HepG2 (cell line): ENCODE measurements at regions not wholly inside any gene's neighbourhood (a gene's known extent, or its start where the extent isn't known, plus 50 kb on each side); places are given as distances from the start of the nearest gene placed in this dataset.

ENCODE experiments used
- ATF2 ChIP-seq: sonication (generic); formaldehyde crosslinking; IDR thresholded peaks from 2 replicates; pipeline ENCODE4 v1.4.0; 2020; ENCODE audit warnings: missing genetic modification reagents
- CREM ChIP-seq, 2 experiments: sonication (generic) in 1 of 2; formaldehyde crosslinking in 1 of 2; IDR thresholded peaks; 2 replicates each; pipeline versions ENCODE4 v1.4.0 to v1.6.1; 2016 to 2020; ENCODE audit warnings: antibody characterized with exemption in 1 of 2, mild to moderate bottlenecking in 1 of 2, missing genetic modification reagents in 1 of 2
- CTCF ChIP-seq: sonication (generic); formaldehyde crosslinking; IDR thresholded peaks from 2 replicates; pipeline ENCODE4 v1.5.0; 2020; ENCODE audit warnings: mild to moderate bottlenecking, missing genetic modification reagents, moderate library complexity
- EZH2 ChIP-seq: conservative IDR thresholded peaks from 2 replicates; pipeline ENCODE4 v1.6.1; 2012; ENCODE audit warnings: mild to moderate bottlenecking, low read depth, low read length, moderate library complexity
- GABPB1 ChIP-seq: IDR thresholded peaks from 2 replicates; pipeline ENCODE4 v1.6.1; 2016; ENCODE audit warnings: mild to moderate bottlenecking, missing genetic modification reagents, moderate library complexity, missing compliant biosample characterization
- HOXA7 ChIP-seq: sonication (generic); formaldehyde crosslinking; IDR thresholded peaks from 2 replicates; pipeline ENCODE4 v1.8.1; 2022; ENCODE audit warnings: mild to moderate bottlenecking, missing genetic modification reagents, moderate library complexity
- MAZ ChIP-seq, 2 experiments: sonication (generic) in 1 of 2; formaldehyde crosslinking in 1 of 2; IDR thresholded peaks; 2 replicates each; pipeline versions ENCODE4 v1.5.0 to v1.6.1; 2012 to 2020; ENCODE audit warnings: low read depth in 2 of 2, mild to moderate bottlenecking in 2 of 2, borderline replicate concordance in 1 of 2, improper control_type of control experiment in 1 of 2, low read length in 1 of 2, missing genetic modification reagents in 1 of 2, moderate library complexity in 1 of 2
- PHF21A ChIP-seq: sonication (generic); formaldehyde crosslinking; IDR thresholded peaks from 2 replicates; pipeline ENCODE4 v1.5.0; 2020; ENCODE audit warnings: mild to moderate bottlenecking, missing genetic modification reagents
- SETDB1 ChIP-seq: sonication (generic); formaldehyde crosslinking; IDR thresholded peaks from 2 replicates; pipeline ENCODE4 v1.5.1; 2020; ENCODE audit warnings: missing genetic modification reagents, mild to moderate bottlenecking, borderline replicate concordance
- SP1 ChIP-seq, 2 experiments: fragments of 450-650 bp in 1 of 2; sonication (generic) in 1 of 2; formaldehyde crosslinking in 1 of 2; IDR thresholded peaks; 2 replicates each; pipeline versions ENCODE4 v1.4.0 to v1.6.1; 2016 to 2020; ENCODE audit warnings: missing genetic modification reagents in 1 of 2
- ZBTB26 ChIP-seq: IDR thresholded peaks from 2 replicates; pipeline ENCODE4 v1.6.1; 2016; ENCODE audit warnings: missing compliant biosample characterization, missing genetic modification reagents, borderline replicate concordance
- ZNF678 ChIP-seq: sonication (generic); formaldehyde crosslinking; IDR thresholded peaks from 2 replicates; pipeline ENCODE4 v1.4.0; 2020; ENCODE audit warnings: mild to moderate bottlenecking, missing genetic modification reagents

DNA sequence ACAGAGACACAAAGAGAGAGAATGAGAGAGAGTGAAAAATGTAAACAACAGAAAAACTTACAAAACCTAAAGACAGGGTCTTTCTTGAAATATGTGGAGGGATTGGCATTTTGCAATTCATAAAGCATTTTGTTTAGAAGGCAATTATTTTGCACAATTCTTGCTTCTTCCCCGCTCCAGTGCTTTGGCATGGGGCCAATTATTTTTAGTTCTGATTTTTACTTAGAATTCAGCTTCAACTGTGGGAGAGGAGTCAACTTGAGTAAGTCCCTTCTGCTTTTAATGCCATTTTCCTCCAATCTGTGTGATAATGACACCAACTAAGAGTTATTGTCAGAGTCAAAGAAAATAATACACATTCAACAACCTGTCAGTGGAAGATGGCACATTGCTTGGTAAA is 1051.9 kb downstream of the NLGN4X start:
- TF ChIP-seq CTCF (CRISPR knock-in tag) (no peak), SETDB1 (CRISPR knock-in tag) (no peak), ZNF678 (CRISPR knock-in tag) (no peak), MAZ (IDR thresholded peaks at IDR 0.05; ENCODE audit: borderline replicate concordance, low read depth, low read length) (no peak), MAZ (CRISPR knock-in tag; IDR thresholded peaks at IDR 0.05; ENCODE audit: low read depth) (no peak), SP1 (IDR thresholded peaks at IDR 0.05) (no peak), SP1 (CRISPR knock-in tag; IDR thresholded peaks at IDR 0.05) (no peak), ATF2 (CRISPR knock-in tag) (no peak), CREM (IDR thresholded peaks at IDR 0.05) (no peak), CREM (CRISPR knock-in tag; IDR thresholded peaks at IDR 0.05) (no peak), ZBTB26 (CRISPR knock-in tag) (no peak), EZH2 (no peak), HOXA7 (CRISPR knock-in tag) (no peak), GABPB1 (CRISPR knock-in tag) (no peak), PHF21A (CRISPR knock-in tag) (no peak)
